ENCODE measurements at regions not wholly inside any gene's neighbourhood (a gene's known extent, or its start where the extent isn't known, plus 50 kb on each side); places are given as distances from the start of the nearest gene placed in this dataset.

GRCh38 chr2:88842656-88843460 lies 151.4 kb downstream of the RPIA start:
- Histone ChIP-seq H3K9me2 (ENCODE audit: insufficient read depth) (no peaks in the 10 kb centered on the region), H3K9me3 (ENCODE audit: control insufficient read depth in 1 of 2, insufficient read depth in 1 of 2, low read depth in 1 of 2, low read length in 2 of 2) (no peaks in the 10 kb centered on the region), H3K27me3 (ENCODE audit: insufficient read depth, low read length) (peaks cover 66% of the 10 kb centered on the region), H2AFZ (ENCODE audit: low read depth, low read length, poor library complexity, severe bottlenecking) (no peak overlapping the region), H3K36me3 (ENCODE audit: control insufficient read depth in 1 of 2, insufficient read depth in 2 of 2, low read length in 2 of 2) (no peaks in the 10 kb centered on the region), H3K4me1 (ENCODE audit: control insufficient read depth in 1 of 2, insufficient read depth in 2 of 2, low read length in 2 of 2) (no peaks in the 10 kb centered on the region), H3K4me3 (replicated peaks in 1 of 2; ENCODE audit: low read depth in 1 of 2, low read length in 2 of 2) (no peak overlapping the region), H3K9ac (ENCODE audit: low read length) (no peak overlapping the region), H3K27ac (ENCODE audit: low read depth, low read length) (no peak overlapping the region), H3K4me2 (ENCODE audit: low read length) (no peak overlapping the region), H3K79me2 (ENCODE audit: insufficient read depth, low read length) (no peaks in the 10 kb centered on the region), H4K20me1 (ENCODE audit: insufficient read depth) (no peaks in the 10 kb centered on the region)
- BruUV-seq (replicated peaks) = no TSS peak
- POLR2A ChIA-PET = no interaction called here
- RAD21 ChIA-PET (ENCODE audit: low non-redundant PET in 1 of 2, low total read pairs in 2 of 2, uncharacterized antibody in 2 of 2, unreplicated experiment in 2 of 2) = no interaction called here
- DNase-seq (ENCODE audit: low read depth, low spot score) = no peak
- ATAC-seq = no peak
- TF ChIP-seq, protein P1, sequence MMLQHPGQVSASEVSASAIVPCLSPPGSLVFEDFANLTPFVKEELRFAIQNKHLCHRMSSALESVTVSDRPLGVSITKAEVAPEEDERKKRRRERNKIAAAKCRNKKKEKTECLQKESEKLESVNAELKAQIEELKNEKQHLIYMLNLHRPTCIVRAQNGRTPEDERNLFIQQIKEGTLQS (IDR thresholded peaks at IDR 0.05) = no peak
- TF ChIP-seq EZH2 (IDR thresholded peaks at IDR 0.05) = no peak
- TF ChIP-seq, protein P2, sequence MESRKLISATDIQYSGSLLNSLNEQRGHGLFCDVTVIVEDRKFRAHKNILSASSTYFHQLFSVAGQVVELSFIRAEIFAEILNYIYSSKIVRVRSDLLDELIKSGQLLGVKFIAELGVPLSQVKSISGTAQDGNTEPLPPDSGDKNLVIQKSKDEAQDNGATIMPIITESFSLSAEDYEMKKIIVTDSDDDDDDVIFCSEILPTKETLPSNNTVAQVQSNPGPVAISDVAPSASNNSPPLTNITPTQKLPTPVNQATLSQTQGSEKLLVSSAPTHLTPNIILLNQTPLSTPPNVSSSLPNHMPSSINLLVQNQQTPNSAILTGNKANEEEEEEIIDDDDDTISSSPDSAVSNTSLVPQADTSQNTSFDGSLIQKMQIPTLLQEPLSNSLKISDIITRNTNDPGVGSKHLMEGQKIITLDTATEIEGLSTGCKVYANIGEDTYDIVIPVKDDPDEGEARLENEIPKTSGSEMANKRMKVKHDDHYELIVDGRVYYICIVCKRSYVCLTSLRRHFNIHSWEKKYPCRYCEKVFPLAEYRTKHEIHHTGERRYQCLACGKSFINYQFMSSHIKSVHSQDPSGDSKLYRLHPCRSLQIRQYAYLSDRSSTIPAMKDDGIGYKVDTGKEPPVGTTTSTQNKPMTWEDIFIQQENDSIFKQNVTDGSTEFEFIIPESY (IDR thresholded peaks at IDR 0.05; ENCODE audit: extremely low read depth, insufficient replicate concordance, low read length) = no peak
- CTCF ChIA-PET = no interaction called here
- intact Hi-C loops (cut with micrococcal nuclease) = no loop called here

- Histone ChIP-seq H3K4me1 (ENCODE audit: control insufficient read depth in 1 of 2, insufficient read depth in 2 of 2, low read length in 2 of 2) (no peaks in the 10 kb centered on the region), H3K27me3 (ENCODE audit: insufficient read depth, low read length) (peaks cover 69% of the 10 kb centered on the region), H3K4me3 (replicated peaks in 1 of 2; ENCODE audit: low read depth in 1 of 2, low read length in 2 of 2) (no peak overlapping the region), H3K9me2 (ENCODE audit: insufficient read depth) (no peaks in the 10 kb centered on the region), H3K9me3 (ENCODE audit: control insufficient read depth in 1 of 2, insufficient read depth in 1 of 2, low read depth in 1 of 2, low read length in 2 of 2) (no peaks in the 10 kb centered on the region), H3K27ac (ENCODE audit: low read depth, low read length) (no peak overlapping the region), H3K36me3 (ENCODE audit: control insufficient read depth in 1 of 2, insufficient read depth in 2 of 2, low read length in 2 of 2) (no peaks in the 10 kb centered on the region), H2AFZ (ENCODE audit: low read depth, low read length, poor library complexity, severe bottlenecking) (no peak overlapping the region), H4K20me1 (ENCODE audit: insufficient read depth) (no peaks in the 10 kb centered on the region), H3K9ac (ENCODE audit: low read length) (no peak overlapping the region), H3K79me2 (ENCODE audit: insufficient read depth, low read length) (no peaks in the 10 kb centered on the region), H3K4me2 (ENCODE audit: low read length) (no peak overlapping the region)
- BruUV-seq (replicated peaks) = no TSS peak
- RAD21 ChIA-PET (ENCODE audit: low non-redundant PET in 1 of 2, low total read pairs in 2 of 2, uncharacterized antibody in 2 of 2, unreplicated experiment in 2 of 2) = no interaction called here
- DNase-seq (ENCODE audit: low read depth, low spot score) (no peak), ATAC-seq (no peak)
- POLR2A ChIA-PET = no interaction called here
- intact Hi-C loops (cut with micrococcal nuclease) = no loop called here
- TF ChIP-seq CEBPB (IDR thresholded peaks at IDR 0.05; ENCODE audit: low read depth) (no peak), EZH2 (IDR thresholded peaks at IDR 0.05) (no peak), POLR2A (IDR thresholded peaks at IDR 0.05; ENCODE audit: borderline replicate concordance, extremely low read depth, insufficient read depth, insufficient read length) (no peak), SIN3A (IDR thresholded peaks at IDR 0.05; ENCODE audit: low read depth) (no peak), RAD21 (IDR thresholded peaks at IDR 0.05; ENCODE audit: low read depth) (no peak), TCF7L2 (IDR thresholded peaks at IDR 0.05; ENCODE audit: borderline replicate concordance, extremely low read depth, insufficient read depth, insufficient read length) (no peak), FOSL1 (IDR thresholded peaks at IDR 0.05; ENCODE audit: low read depth) (no peak), POLR2AphosphoS5 (IDR thresholded peaks at IDR 0.05; ENCODE audit: low read depth, low read length) (no peak), JUND (IDR thresholded peaks at IDR 0.05) (no peak), ZNF274 (IDR thresholded peaks at IDR 0.05; ENCODE audit: low read depth, low read length) (no peak)
- CTCF ChIA-PET = no interaction called here
These were observed 152.2 kb downstream of the RPIA start for GRCh38 chr2:88843651-88844050.

Data from HCT116 (cell line).